GM23248 (cell line): ENCODE measurements at regions not wholly inside any gene's neighbourhood (a gene's known extent, or its start where the extent isn't known, plus 50 kb on each side); places are given as distances from the start of the nearest gene placed in this dataset.

Experiments
- EZH2 ChIP-seq: fragments of 200-600 bp; sonication (generic); IDR thresholded peaks from 2 replicates; pipeline ENCODE4 v1.6.1; 2018; ENCODE audit warnings: antibody characterized with exemption, mild to moderate bottlenecking; ENCODE audit not compliant: insufficient read depth, poor library complexity, severe bottlenecking
- EZH2phosphoT487 ChIP-seq: fragments of 200-600 bp; sonication (generic); IDR thresholded peaks from 2 replicates; pipeline ENCODE4 v1.6.1; 2018; ENCODE audit warnings: antibody characterized with exemption, moderate library complexity, mild to moderate bottlenecking, low read depth; ENCODE audit not compliant: insufficient read depth

- TF ChIP-seq EZH2 (no peak), EZH2phosphoT487 (no peak)
Observed at GRCh38 chr12:13537623-13538022, 341.1 kb downstream of the EMP1 start.
